Esophagus muscularis mucosa (tissue), 4 donors: ENCODE measurements at regions not wholly inside any gene's neighbourhood (a gene's known extent, or its start where the extent isn't known, plus 50 kb on each side); places are given as distances from the start of the nearest gene placed in this dataset.

ENCODE experiments used
- DNase-seq: peaks from one replicate; pipeline ENCODE4 v3.0.0-alpha.2; 2017; ENCODE audit errors: extremely low spot score
- H3K27ac ChIP-seq, 4 donors: fragments of 200-600 bp; sonication (generic); replicated peaks in 1 of 4; 1 replicate in 3 of 4; 2 replicates in 1 of 4; pipeline ENCODE4 v1.5.1; 2016 to 2019; ENCODE audit warnings: mild to moderate bottlenecking in 1 of 4
- H3K27me3 ChIP-seq, 4 donors: fragments of 200-600 bp; sonication (generic); one replicate each; pipeline versions ENCODE4 v1.5.1 to v1.6.0; 2016 to 2019
- H3K36me3 ChIP-seq, 4 donors: fragments of 200-600 bp; sonication (generic); one replicate each; pipeline ENCODE4 v1.5.1; 2016 to 2019
- H3K4me1 ChIP-seq, 4 donors: fragments of 200-600 bp; sonication (generic); one replicate each; pipeline ENCODE4 v1.5.1; 2016 to 2019
- H3K4me3 ChIP-seq, 4 donors: fragments of 200-600 bp; sonication (generic); 1 replicate in 2 of 4; 2 replicates in 2 of 4; pipeline ENCODE4 v1.5.1; 2016 to 2019; ENCODE audit warnings: mild to moderate bottlenecking in 4 of 4, moderate library complexity in 1 of 4
- H3K9me3 ChIP-seq, 4 donors: fragments of 200-600 bp; sonication (generic); 1 replicate in 3 of 4; 2 replicates in 1 of 4; pipeline ENCODE4 v1.5.1; 2016 to 2019
- EP300 ChIP-seq: sonication (generic); formaldehyde crosslinking; IDR thresholded peaks from one replicate; pipeline ENCODE4 v1.6.1; 2017; ENCODE audit warnings: antibody characterized with exemption
- POLR2A ChIP-seq: fragments of 450-650 bp; IDR thresholded peaks from one replicate; pipeline ENCODE4 v1.6.1; 2017; ENCODE audit warnings: antibody characterized with exemption, moderate library complexity, mild to moderate bottlenecking, low read depth
- POLR2AphosphoS5 ChIP-seq, 2 donors: sonication (generic); formaldehyde crosslinking; IDR thresholded peaks; one replicate each; pipeline ENCODE4 v1.6.1; 2017; ENCODE audit warnings: antibody characterized with exemption in 2 of 2
- WGBS: methylation state at CpG from one replicate; pipeline ENCODE4 v1.1.5; 2018; 5-methylcytosine and 5-hydroxymethylcytosine counted together
- intact Hi-C: fragments of 100-400 bp; cut with DNase I; formaldehyde crosslinking; loops from one replicate; pipeline ENCODE4 v1.15.1; 2023
- TF ChIP-seq, protein P1 (sequence below), 3 experiments: fragments of 200-600 bp in 2 of 3; fragments of 450-650 bp in 1 of 3; sonication (generic) in 2 of 3; IDR thresholded peaks; one replicate each; pipeline ENCODE4 v1.5.1; 2017 to 2019; ENCODE audit warnings: antibody characterized with exemption in 3 of 3, mild to moderate bottlenecking in 2 of 3, moderate library complexity in 1 of 3

DNA sequence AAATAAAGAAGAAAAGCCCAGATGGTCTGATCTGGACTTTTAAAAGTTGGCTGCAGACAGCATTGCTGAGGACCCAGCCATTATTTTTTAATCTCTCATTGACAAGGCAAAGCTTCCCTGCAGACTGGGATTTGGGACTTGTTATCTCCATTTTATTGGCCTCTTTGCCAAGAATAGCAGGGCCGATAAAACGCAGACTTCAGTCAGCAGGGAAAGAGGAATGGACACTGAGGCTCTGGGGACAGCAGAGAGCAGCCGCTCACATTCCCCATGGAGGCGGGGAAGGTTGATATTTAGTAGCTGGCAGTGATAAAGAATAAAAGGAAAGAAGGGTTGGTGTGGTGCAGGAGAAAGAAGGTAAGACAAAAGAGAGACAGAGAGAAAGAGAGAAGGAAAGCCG is 350.1 kb upstream of the PIK3C3 start:
- TF ChIP-seq POLR2AphosphoS5 (IDR thresholded peaks at IDR 0.05) (no peak), EP300 (no peak), POLR2A (no peak)
- TF ChIP-seq, protein P1, sequence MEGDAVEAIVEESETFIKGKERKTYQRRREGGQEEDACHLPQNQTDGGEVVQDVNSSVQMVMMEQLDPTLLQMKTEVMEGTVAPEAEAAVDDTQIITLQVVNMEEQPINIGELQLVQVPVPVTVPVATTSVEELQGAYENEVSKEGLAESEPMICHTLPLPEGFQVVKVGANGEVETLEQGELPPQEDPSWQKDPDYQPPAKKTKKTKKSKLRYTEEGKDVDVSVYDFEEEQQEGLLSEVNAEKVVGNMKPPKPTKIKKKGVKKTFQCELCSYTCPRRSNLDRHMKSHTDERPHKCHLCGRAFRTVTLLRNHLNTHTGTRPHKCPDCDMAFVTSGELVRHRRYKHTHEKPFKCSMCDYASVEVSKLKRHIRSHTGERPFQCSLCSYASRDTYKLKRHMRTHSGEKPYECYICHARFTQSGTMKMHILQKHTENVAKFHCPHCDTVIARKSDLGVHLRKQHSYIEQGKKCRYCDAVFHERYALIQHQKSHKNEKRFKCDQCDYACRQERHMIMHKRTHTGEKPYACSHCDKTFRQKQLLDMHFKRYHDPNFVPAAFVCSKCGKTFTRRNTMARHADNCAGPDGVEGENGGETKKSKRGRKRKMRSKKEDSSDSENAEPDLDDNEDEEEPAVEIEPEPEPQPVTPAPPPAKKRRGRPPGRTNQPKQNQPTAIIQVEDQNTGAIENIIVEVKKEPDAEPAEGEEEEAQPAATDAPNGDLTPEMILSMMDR (IDR thresholded peaks at IDR 0.05) = no peak
- no peaks in the 10 kb centered on the region for H3K27me3 ChIP-seq
- H3K9me3 ChIP-seq = no peaks in the 10 kb centered on the region
- no peak overlapping the region for H3K4me3 ChIP-seq
- 63% methylated on average over 5 of the region's 5 CpGs for WGBS
- H3K27ac ChIP-seq = no peak overlapping the region
- DNase-seq = no peak
- intact Hi-C loops = no loop called here
- H3K4me1 ChIP-seq = no peaks in the 10 kb centered on the region
- H3K36me3 ChIP-seq = no peaks in the 10 kb centered on the region

DNA sequence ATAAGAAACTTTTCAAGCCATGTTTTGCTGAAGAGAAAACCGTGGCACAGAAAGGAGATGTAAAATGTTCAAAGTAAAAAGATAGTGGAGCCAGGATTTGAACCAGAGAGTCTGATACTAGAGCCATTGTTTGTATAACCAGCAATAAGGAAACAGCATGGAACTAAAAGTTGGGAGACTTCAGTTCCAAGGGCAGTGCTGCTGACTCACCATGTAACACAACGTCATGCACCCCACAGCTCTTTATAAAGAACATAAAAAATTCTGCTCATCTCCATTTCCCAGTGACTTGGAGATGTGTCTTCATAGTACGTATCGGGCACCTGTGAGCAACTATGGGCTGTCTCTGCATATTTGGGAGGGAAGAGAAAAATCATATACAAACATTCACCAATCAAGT is 353.0 kb upstream of the PIK3C3 start:
- Histone ChIP-seq H3K36me3 (no peaks in the 10 kb centered on the region), H3K27me3 (no peaks in the 10 kb centered on the region), H3K4me1 (no peaks in the 10 kb centered on the region), H3K27ac (no peak overlapping the region), H3K9me3 (no peaks in the 10 kb centered on the region), H3K4me3 (no peak overlapping the region)
- intact Hi-C loops = no loop called here
- TF ChIP-seq EP300 (no peak), POLR2AphosphoS5 (IDR thresholded peaks at IDR 0.05) (no peak), POLR2A (no peak)
- TF ChIP-seq, protein P1 (IDR thresholded peaks at IDR 0.05) = no peak
- DNase-seq = no peak
- 95% methylated on average over 4 of the region's 4 CpGs for WGBS

DNA sequence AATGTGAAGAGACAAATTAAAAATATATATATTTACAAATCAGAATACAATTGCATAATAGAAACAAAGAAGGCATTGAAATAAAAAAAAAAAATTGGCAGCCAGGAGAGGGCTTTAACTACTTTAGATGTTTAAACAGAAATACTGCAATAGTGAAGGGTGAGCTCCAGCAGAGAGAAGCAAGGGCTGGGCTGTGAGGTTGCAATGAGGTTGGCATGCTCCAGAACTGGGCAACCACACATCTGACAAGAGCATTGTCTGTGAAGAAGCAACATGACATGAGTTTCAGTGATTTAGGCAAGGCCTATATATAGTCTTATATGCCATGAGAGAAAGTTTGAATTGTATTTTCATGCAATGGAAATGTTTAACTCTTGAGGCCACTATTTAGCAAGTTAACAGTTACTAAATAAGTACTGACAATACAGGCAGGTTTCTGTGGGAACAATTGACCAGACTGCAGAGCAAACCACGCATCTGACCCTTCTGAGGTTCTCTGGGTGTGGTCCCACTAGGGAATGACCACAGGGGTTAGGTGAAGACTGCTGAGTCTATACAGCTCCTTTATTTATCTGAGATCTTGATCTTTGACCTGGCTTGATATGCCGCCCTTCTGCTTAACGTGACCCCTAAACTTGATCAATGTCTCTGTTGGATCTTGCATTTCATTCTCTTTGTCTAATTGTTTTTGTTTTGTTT is 354.2 kb upstream of the PIK3C3 start:
- no peaks in the 10 kb centered on the region for H3K36me3 ChIP-seq
- H3K27me3 ChIP-seq = no peaks in the 10 kb centered on the region
- intact Hi-C loops = no loop called here
- no peak for DNase-seq
- no peaks in the 10 kb centered on the region for H3K9me3 ChIP-seq
- no peaks in the 10 kb centered on the region for H3K4me1 ChIP-seq
- H3K27ac ChIP-seq = no peak overlapping the region
- no peak overlapping the region for H3K4me3 ChIP-seq
- 89% methylated on average over 3 of the region's 3 CpGs for WGBS
- TF ChIP-seq, protein P1 (IDR thresholded peaks at IDR 0.05) = no peak
- TF ChIP-seq POLR2AphosphoS5 (IDR thresholded peaks at IDR 0.05) (no peak), EP300 (no peak), POLR2A (no peak)

DNA sequence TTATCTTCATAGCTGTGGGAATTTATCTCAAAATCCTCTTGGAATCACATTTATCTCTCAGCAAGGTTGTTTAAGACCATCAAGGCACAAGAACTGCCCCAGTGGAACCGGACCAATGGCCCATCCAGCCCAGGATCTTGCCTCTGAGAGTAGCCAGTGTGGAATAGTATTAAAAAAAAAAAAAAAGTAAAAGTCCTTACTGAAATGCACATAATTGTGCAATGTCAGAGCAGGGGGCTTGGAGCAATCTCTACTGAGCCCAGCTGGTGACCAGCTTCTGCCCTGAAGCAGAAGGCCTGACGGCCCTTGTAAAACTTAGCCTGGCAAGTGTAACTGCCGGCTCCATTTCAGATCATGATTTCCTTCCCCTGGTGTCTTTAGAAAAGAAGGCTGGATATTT is 355.6 kb upstream of the PIK3C3 start:
- Histone ChIP-seq H3K9me3 (no peaks in the 10 kb centered on the region), H3K27ac (no peak overlapping the region), H3K4me1 (no peaks in the 10 kb centered on the region), H3K4me3 (no peak overlapping the region), H3K27me3 (no peaks in the 10 kb centered on the region), H3K36me3 (no peaks in the 10 kb centered on the region)
- intact Hi-C loops = no loop called here
- WGBS = 65% methylated on average over 3 of the region's 3 CpGs
- DNase-seq = no peak
- TF ChIP-seq, protein P1 (IDR thresholded peaks at IDR 0.05) = no peak
- no peak for TF ChIP-seq POLR2AphosphoS5 (IDR thresholded peaks at IDR 0.05)
- TF ChIP-seq POLR2A = no peak
- TF ChIP-seq EP300 = no peak

DNA sequence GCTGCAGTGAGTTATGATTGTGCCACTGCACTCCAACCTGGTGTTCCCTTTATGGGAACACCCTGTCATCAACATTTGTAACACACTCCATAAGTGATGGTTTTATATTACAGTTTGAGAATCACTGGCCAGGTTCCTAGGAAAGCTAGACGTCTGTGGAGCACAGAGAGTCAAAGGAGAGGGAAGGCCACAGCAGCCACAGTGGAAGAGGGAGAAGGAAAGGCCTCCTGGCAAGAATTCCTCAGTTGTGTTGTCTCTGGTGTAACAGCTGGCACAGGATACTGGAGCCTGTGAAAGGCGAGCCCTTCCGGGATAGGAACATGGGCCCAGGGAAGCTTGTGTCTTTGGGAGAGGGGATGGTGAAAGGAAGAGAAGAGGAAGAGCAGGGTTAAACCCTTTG is 360.5 kb upstream of the PIK3C3 start:
- DNase-seq = no peak
- no peaks in the 10 kb centered on the region for H3K4me1 ChIP-seq
- H3K36me3 ChIP-seq = no peaks in the 10 kb centered on the region
- H3K9me3 ChIP-seq = no peaks in the 10 kb centered on the region
- H3K27ac ChIP-seq = no peak overlapping the region
- H3K27me3 ChIP-seq = no peaks in the 10 kb centered on the region
- TF ChIP-seq POLR2A (no peak), EP300 (no peak), POLR2AphosphoS5 (IDR thresholded peaks at IDR 0.05) (no peak)
- TF ChIP-seq, protein P1 (IDR thresholded peaks at IDR 0.05) = no peak
- intact Hi-C loops = no loop called here
- no peak overlapping the region for H3K4me3 ChIP-seq
- WGBS = 65% methylated on average over 3 of the region's 3 CpGs
